Stimulated activated CD4-positive, alpha-beta T cell treated with anti-CD3 and anti-CD28 coated beads, Interleukin-4, amount 100 ng/mL, for 24 hours (primary cell): ENCODE measurements at regions not wholly inside any gene's neighbourhood (a gene's known extent, or its start where the extent isn't known, plus 50 kb on each side); places are given as distances from the start of the nearest gene placed in this dataset.

Experiments used
- DNase-seq: peaks from one replicate; pipeline ENCODE4 v3.0.0-alpha.2; 2020

DNA sequence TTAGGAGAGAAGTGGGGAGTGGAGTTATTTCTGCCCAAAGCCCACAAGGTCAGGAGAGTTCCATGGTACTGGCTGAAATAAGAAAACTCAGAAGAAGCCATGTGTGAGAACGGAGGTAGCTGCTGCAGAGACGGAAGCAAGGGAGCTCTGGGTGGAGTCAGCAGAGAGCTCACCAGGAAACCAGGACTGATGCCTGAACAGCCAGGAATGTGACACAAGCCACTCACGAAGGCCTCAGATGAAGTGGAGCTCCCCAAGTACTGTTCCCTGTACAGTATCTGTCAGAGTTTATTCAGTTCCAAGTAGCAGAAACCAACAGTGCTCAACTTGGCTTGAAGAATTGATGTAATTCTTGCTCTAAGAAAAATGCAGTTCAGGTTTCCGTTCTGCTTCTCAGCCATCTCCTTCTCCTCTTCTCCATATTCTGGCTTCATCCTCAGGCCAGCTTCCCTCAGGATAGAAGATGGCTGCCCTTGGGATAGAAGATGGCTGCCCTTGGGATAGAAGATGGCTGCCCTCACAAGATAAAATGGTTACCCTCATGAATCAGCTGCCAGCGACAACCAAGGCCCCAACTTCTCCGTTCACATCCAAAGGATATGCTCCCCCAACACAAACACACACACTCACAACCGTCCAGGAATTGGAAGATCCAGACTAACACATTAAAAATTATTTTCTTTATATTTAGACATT, 117.4 kb upstream of the SH3BP4 start:
- DNase-seq, result no peak

DNA sequence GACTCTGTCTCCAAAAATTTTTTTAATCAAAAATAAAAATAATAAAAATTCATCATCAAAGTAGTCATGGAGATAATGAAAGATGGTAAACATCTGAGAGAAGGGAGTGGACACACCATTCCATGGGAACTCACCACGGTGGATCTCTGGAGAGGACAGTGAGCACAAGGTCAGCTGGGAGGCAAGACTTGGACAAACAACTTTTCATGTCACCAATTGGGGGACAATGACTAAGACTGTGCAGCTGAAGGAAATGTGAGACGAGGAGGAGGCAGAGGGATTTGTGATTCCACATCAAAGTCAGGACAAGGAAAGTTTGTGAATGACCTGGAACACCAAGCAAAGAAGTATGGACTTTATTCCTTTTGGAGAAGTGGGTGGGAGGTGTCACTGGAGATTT, 121.0 kb upstream of the SH3BP4 start:
- no peak for DNase-seq

DNA sequence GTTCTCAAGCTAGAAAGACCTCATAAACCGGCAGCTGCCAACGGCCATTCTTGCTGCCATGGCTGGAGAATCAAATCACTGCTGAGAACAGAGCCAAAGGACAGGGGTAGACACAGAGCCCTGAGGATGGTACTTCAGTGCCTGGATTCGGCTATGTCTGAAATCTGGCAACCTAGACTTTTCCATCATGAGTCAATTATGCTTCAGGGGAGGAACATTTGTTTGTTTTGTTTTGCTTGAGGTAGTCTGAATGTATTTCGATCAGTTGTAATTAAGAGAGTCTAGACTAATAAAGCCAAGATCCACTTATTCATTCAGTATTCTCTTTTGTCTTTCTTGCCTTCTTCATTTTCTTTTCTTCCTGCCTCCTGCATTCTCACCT, 122.8 kb upstream of the SH3BP4 start:
- no peak for DNase-seq

DNA sequence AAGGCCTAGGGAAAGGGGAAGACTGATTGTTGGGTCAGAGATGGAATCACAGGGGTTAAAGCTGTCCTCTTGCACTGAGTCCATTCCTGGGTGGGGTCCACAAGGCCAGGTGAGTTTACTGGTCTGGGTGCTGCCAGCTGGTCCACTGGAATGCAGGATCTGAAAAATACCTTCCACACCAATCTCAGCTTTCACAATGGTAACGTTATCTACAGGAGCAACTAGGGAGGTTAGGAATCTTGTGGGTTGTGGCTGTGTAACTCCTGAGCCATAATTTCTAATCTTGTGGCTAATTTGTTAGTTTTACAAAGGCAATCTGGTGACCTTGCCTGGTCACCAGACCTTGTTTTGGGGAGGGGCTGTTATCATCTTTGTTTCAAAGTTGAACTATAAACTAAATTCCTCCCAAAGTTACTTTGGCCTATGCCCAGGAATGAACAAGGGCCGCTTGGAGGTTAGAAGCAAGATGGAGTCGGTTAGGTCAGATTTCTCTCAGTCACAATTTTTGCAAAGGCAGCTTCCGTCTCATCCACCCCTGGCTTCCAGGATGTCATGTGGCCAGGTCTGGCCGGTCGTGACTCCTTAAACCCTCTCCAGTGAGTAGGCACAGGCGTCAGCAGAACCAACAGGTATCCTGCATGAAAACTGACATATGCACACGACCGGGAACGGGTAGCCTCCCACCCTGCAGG, 123.3 kb upstream of the SH3BP4 start:
- no peak for DNase-seq

DNA sequence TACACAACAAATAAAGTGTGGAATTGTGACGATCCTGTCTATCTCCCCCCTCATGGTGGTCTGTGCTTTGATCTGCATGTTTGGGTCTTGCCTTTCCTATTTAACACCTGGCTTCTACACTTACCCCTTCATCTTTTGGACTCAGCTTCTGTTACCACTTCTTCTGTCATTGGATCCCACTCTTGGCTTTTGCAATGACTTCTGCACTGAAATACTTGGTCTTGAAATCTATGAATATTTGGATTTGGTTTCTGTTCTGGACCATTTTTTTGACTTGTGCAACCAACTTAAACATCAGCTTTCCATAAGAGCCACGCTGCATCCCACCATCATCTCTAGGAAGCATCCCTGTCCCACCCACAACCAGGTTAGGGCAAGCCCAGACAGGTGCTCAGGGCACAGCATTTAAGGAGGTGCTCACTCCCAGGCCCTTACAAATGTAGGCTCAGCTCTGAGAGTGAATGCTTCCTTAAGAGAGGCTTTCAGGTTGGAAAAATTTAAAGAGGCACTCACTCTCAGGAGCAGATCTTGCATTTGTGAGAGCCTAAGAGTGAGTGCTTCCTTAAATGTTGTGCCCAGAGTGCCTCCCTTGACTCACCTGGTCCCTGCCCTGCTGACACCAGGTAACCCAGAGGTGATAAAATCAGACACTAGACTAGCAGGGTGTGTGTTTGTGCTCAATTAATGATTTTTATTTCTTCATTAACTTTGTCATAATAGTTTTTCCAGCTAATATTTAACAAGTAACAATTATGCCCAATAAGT, 124.5 kb upstream of the SH3BP4 start:
- DNase-seq, result no peak

DNA sequence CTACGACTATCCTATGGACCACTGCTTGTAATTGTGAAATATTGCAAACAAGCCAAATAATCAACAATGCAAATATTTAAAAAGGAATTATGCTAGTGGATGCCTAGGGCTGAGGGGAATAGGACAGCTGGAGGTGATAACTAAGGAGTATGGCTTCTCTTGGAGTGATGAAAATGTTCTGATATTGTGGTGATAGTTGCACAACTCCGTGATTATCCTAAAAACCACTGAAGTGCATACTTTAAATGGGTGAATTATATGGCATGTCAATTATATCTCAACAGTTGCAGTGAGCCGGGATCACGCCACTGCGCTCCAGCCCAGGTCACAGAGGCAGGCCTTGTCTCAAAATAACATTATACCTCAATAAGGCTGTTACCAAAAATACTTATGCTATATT, 125.1 kb upstream of the SH3BP4 start:
- DNase-seq, result no peak

DNA sequence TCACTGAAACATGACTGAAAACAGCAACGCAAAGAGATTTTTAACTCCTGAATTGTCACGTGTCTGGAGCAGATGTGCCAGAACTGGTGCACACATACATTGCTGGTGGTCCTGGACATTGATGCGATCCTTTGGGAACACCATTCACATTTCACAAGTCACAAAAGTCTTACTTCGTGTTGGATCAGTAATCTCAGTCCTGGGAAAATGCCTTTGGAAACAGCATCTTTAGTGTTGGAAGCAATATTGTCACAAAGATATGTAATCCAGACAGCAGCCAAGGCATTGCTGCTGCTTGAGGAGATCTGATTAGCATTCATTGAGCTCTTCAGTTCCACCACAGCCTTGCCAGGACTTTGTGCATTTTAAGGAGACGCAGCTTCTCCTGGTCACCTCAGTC, 126.2 kb upstream of the SH3BP4 start:
- no peak for DNase-seq

DNA sequence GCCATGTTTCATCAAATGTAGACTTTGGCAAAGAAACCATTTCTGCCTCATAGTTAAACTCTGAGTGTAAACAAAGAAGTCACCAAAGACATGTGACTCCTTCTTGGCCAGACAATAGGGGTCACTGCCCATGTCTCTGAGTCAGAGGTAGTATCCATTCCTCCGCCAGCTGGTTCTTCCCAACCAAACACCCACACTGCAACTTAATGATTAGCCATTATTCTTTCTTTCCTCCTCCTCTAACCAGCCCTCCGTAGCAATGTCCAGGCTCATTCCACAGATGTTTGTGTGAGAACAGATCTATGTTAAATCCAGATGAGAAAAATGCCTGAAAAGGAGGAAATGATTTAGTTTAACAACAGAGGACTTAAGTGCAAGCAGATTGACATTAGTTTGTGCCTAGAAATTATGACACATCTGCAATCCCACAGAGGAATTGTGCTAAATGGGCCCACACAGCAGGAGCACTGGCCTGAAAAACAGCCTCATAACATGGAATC, 127.9 kb upstream of the SH3BP4 start:
- DNase-seq, result no peak

DNA sequence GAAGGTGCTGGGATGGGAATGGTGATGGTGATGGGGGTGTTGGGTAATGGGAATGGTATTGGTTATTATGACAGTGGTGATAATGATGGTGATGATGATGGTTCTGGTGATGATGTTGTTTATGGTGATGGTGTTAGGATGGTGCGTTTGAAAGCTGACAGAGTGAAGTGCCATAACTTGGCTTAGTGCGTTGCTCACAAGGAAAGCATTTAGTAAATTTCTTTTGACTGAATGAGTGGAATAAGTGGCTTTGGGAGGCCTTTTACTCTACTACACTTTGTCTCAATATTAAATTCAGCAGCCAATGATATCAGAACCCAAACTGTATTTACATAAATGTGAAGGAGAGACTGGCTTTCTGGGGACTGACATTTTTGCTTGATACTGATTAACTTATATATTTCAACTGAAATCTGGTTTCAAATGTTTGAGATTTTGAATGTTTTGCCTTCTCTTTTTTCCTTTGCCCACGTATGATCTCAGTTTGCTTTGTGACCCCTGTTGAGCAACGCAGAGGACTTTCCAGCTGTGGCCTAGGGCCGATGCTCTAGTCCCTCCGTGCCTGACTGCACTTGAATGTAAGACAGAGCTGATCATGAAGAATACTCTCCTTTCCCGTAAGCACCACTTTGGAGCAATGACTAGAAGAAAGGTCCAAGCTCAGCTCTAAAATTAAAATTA, 128.5 kb upstream of the SH3BP4 start:
- no peak for DNase-seq

DNA sequence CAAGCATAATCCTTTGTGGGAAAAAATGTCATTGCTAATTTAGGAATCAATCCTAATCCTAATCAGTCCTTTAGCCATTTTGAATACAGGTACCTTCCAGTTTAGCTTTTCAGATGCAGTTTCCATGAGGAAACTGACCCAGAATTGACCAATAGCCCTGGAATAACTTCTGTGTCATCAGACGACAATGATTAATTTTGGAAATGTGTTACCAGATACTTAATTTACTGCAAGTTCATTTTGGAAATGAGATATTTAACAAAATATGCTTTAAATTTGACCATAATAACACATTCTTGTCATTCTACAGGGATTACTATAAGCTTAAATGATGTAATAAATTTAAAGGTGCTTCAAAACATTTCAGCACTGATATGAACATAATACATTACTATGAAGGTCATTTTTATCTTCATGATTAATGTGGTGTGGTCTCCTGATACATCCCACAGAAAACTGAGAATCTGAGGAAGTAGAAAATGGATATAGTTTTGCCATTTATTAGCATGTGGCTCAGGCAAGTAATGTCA, 129.8 kb upstream of the SH3BP4 start:
- no peak for DNase-seq

DNA sequence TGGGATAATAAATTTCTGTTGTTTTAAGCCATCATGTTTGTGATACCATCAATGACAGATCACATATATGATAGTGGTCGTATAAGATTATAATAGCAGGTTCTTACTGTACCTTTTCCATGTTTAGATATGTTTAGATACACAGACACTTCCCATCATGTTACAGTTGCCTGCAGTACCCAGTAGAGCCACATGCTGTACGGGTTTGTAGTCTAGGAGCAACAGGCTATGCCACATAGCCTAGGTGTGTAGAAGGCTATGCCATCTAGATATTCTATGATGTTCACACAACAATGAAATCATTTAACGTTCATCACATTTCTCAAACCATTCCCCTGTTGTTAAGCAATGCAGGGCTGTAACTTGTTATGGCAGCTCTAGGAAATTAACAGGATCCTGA, 132.9 kb upstream of the SH3BP4 start:
- DNase-seq, result no peak

DNA sequence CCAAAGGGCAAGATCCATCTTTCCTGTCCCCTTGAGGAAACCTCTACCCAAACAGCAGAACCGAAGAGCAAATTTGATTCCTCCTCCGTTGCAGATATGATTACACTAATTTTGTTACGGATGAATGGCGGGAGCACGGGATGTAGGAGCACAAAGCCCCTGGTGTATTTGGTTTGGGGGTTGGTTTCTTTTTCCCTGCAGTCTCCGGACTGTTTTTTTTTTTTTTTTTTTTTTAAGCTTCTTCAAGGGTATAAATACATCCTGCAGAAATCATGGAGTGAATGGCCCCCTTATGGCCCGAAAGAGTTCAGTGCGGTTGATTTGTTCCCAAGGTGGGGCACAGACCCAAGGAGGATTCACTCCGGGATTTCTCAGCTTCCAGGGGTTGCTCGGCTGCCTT, 135.3 kb upstream of the SH3BP4 start:
- DNase-seq, result no peak

DNA sequence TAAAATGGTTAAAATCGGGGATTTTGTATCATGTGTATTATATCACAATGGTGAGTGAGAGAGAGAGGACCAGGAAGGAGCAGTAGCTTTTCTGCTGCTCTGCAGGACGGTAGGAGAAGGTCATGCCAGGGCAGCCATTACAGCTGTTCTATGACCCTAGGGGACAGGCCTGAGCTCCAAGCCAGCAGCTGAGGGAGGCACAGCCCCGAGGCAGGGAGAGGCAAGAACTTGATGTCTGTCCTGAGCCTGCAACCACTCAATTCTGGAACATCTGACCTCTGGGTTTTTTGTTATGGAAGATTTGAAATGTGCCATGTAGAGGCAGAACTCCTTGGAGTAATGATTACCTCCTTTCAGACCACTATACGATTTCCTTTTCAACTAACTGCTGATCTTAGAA, 135.8 kb upstream of the SH3BP4 start:
- DNase-seq, result no peak

DNA sequence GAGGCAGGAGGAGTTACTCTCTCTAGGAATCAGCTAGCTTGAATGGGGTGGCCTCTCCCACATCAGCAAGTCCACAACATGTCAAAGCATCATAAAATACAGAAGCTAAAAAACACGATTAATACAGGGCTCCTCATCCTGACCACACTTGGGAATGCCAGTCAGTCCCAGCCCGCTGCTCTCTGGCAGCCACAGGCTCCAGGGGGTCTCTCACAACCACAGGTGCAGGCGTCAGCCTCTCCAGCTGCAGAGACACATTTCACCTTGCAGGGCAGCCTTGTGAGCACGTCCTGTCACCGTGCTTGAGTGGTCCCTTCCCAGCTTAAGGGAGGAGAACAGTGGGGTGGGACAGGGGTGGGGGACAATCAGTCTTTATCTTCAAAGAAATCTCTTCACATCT, 137.4 kb upstream of the SH3BP4 start:
- no peak for DNase-seq

DNA sequence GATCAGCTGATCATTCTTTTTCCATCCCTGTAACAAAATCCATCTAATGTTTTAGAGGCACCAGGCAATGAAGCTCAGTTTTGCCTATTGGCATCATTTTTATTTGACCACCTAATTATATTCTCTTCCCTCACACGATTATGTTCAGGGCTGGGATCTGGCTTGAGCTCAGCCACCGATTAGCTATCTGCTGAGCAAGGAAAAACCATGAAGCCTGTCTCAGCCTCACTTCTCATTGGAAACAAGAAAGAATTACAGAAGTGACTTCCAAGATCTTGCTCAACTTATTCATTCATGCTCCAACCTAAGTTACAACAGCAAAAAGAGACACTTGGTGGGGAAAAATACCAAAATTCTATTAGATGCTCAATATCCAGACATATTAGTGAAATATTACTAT, 139.0 kb upstream of the SH3BP4 start:
- no peak for DNase-seq

DNA sequence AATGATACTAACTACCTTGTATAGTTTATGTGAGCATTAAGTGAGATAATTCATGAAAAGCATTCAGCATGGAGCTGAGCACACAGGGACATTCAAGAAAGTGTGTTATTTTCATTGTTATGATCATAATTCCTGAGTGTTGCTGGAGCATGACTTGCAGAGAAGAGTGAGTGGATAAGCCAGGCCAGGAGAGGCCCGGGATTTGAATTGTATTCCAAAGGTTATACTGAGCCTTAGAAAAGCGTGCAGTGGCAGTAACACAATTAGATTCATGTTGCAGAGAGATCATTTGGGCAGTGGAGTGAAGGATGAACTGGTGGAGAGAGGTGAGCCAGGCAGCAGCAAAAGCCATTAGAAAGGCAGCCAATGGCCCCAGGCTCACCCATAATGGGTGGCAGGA, 142.9 kb upstream of the SH3BP4 start:
- DNase-seq, result no peak

DNA sequence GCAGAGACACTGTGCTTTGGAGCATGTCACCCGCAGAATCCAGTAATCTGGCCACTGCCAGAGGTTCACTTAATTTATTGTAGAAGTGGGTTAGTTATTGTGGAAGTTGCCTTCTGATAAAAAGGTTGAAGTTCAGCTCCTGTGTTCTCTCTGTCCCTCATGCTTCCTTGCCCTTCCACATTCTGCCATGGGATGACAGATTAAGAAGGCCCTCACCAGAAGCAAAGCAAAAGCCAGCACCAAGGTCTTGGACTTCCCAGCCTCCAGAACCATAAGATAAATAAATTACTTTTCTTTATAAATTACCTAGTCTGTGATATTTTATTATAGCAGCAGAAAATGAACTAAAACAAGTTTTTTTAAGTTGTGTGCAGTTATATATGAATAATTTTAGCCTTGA, 145.0 kb upstream of the SH3BP4 start:
- no peak for DNase-seq

DNA sequence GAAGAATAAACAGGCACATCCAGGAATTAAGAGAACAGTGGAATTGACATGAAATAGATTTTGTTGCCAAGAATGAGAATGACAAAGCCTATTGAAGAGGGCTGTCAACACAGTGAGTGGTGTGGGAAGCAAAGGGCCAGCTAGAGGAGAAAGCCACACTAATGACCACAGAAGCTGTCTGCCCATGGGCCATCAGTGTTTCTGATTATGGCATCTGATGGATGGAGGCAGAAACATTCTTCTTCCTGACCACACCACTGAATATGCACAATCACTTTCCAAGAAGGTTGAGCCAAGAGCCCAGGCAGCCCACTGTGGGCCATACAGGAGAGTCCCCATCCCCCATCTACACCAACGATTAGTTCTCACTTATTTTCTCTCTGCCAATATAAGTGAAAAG, 146.0 kb upstream of the SH3BP4 start:
- no peak for DNase-seq

DNA sequence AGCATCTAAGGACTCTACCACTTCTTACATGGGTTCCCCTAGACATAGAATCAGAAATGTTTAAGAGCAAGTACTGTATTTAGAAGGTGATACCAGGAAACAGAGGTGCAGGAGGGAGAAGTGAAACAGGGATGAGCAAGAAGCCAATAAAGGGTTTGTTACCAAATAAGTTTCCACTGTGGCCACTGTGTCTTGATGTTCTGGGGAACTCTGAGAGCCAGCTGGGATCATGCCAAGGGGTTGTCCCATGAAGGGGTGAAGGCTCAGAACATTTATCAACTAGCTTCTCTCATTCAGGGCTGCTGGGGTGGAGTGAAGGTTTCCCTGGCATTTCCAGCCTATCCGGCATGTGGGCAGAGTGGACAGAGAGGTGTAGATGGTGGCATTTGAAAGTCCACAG, 147.1 kb upstream of the SH3BP4 start:
- no peak for DNase-seq

DNA sequence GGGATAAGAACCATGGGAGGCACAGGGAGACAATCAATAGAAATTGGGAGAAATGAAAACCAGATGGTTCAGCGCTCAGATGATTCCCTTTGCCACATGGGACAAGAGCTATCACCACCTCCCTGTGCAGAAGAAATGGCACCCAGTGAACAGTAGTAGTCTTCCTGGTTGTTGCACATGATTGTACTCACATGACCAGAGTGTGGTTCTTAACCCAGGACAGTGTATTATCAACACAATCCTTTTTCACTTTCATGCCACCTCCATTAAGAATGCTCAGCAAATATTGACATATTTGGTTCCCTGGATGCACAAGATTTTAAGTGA, 149.0 kb upstream of the SH3BP4 start:
- DNase-seq, result no peak

DNA sequence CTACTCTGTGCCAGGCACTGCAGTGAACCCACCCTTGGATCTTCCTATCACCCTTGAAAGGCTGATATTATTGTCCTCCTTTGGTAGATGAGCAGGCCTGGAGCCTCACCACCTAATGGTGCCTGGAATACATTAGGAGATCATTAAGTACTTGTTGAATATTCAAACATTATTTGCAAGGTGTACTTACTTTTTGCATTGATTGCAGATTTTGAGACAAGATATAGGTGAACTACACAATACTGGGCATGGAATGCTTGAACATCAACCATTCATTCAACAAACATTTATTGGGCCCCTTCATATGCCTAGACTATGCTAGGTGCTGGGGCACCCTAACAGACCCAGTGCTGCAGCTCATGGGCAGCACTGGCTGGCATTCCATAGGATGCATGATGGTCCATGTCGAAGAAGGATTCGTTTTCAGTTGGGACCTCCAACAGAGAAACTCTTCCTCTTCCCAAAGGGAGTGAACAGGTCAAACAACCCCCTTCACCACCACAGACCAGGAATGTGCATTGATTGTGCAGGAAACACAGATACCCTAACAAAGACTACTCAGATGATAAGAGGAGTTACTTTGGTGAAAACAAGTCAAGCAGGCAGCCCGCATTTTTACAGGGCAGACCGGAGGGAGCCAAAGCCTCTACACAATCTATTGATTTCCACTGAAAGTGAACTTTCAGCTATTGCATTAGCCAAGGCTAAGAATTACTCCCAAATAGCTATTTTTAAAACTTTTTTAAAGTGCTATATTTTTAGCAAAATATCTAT, 149.6 kb upstream of the SH3BP4 start:
- no peak for DNase-seq

DNA sequence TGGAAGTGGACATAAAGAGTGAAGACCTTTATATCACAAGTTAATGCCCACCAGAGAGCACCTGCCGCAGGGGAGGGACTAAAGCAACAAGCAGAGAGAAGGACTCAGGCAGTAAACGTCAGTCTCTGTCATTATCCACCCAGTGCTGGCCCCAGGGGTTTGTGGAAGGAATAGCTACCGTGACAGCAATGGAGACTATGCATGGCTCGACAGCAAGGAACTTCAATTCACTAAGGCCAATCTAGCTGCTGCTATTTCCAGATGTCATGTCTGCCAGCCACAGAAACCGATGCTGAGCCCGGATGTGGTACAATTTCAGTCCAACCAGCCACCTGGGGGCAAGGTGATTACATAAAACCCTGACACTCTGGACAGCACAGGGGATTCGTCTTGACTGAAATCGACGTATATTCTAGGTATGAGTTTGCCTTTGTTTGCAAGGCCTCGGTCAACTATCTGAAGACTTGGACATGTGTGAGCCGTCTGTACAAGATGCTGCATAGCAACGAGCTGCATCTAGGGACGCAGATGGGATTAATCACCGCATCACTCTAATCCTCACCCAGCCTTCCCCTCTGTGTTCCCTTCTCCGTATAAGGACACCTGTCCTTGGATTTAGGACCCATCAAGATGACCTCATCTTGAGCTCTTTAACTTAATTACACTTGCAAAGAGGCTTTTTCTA, 154.1 kb upstream of the SH3BP4 start:
- DNase-seq, result no peak
